ENCODE measurements at regions not wholly inside any gene's neighbourhood (a gene's known extent, or its start where the extent isn't known, plus 50 kb on each side); places are given as distances from the start of the nearest gene placed in this dataset.

DNA sequence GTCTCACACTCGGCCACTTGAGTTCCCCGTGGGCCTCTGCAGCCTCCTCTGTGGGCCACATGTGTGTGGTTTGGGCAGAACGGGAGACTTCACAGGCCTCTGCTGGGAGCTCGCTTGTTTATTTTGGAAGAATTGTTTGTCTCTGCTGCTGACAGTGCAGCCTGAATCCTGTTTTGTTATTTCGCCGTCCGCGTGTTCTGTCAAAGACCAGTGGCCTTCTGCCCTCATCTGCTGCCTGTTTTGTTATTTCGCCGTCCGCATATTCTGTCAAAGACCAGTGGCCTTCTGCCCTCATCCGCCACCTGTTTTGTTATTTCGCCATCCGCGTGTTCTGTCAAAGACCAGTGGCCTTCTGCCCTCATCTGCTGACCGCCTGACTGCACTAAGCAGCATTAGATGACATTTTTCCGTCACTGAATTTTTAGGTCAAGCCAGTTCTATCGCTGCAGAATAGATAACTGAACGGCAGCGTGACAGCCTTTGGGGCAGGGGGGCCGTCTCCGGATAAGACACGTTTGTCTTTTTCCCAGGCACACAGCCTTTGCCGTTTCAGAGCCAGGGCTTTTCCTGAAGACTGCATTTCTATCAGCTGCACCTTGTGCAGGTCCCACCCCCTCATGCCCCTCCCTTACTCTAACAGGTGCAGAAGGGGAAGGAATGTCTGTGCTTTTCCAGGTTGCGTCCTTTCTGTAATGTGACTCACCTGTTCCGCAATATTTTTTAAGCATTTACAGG lies 158.5 kb upstream of the AFDN start (continued):
- TF ChIP-seq, protein P1, sequence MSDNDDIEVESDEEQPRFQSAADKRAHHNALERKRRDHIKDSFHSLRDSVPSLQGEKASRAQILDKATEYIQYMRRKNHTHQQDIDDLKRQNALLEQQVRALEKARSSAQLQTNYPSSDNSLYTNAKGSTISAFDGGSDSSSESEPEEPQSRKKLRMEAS (IDR thresholded peaks at IDR 0.05) = no peak
- peak; percentile 99 for TF ChIP-seq ZNF747 (CRISPR knock-in tag; IDR thresholded peaks at IDR 0.05; ENCODE audit: borderline replicate concordance)
- TF ChIP-seq MIER3 (CRISPR knock-in tag; IDR thresholded peaks at IDR 0.05; ENCODE audit: borderline replicate concordance) = peak; percentile 86; the same call in 1 of the 2 replicates
- peak; percentile 91 for TF ChIP-seq NR2C2 (CRISPR knock-in tag; IDR thresholded peaks at IDR 0.05; ENCODE audit: borderline replicate concordance)
- TF ChIP-seq TOPORS (CRISPR knock-in tag; IDR thresholded peaks at IDR 0.05) = peak; percentile 97
- TF ChIP-seq, protein P2, sequence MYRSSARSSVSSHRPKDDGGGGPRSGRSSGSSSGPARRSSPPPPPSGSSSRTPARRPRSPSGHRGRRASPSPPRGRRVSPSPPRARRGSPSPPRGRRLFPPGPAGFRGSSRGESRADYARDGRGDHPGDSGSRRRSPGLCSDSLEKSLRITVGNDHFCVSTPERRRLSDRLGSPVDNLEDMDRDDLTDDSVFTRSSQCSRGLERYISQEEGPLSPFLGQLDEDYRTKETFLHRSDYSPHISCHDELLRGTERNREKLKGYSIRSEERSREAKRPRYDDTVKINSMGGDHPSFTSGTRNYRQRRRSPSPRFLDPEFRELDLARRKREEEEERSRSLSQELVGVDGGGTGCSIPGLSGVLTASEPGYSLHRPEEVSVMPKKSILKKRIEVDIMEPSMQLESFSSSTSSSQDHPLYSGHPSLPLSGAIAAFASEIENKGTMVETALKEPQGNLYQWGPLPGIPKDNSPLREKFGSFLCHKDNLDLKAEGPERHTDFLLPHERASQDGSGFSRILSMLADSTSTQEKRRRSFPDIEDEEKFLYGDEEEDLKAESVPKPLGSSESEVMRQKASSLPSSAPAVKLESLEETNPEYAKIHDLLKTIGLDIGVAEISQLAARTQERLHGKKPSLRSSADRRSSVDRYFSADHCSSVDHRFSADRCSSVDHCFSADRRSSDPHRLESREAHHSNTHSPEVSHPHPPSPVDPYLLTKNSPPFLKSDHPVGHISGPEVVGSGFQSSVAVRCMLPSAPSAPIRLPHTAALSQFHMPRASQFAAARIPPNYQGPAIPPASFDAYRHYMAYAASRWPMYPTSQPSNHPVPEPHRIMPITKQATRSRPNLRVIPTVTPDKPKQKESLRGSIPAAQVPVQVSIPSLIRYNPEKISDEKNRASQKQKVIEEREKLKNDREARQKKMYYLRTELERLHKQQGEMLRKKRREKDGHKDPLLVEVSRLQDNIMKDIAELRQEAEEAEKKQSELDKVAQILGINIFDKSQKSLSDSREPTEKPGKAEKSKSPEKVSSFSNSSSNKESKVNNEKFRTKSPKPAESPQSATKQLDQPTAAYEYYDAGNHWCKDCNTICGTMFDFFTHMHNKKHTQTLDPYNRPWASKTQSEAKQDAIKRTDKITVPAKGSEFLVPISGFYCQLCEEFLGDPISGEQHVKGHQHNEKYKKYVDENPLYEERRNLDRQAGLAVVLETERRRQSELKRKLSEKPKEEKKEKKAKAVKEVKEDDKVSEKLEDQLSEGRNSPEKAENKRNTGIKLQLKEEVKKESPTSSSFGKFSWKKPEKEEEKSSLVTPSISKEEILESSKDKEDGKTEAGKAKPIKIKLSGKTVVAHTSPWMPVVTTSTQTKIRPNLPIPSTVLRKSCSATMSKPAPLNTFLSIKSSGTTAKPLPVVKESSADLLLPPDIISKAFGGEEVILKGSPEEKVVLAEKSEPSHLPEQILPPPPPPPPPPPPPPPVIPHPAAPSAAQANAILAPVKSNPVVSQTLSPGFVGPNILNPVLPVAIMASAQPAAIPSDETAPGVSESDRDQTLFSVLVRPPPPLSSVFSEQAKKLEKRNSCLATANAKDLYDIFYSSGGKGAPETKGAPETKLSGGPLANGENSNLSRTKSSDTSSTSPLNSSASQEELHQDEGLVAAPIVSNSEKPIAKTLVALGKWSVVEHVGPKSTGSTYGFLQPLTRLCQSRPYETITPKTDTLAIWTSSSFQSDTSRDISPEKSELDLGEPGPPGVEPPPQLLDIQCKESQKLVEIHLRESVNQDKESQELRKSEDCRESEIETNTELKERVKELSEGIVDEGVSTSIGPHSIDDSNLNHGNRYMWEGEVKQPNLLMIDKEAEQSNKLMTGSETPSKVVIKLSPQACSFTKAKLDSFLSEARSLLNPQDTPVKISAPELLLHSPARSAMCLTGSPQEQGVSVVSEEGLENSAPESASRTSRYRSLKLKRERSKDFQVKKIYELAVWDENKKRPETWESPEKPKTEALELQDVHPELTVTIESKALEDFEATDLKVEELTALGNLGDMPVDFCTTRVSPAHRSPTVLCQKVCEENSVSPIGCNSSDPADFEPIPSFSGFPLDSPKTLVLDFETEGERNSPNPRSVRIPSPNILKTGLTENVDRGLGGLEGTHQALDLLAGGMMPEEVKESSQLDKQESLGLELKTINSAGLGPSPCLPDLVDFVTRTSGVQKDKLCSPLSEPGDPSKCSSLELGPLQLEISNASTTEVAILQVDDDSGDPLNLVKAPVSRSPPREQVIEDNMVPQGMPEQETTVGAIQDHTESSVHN (CRISPR knock-in tag; IDR thresholded peaks at IDR 0.05) = peak; percentile 66; the same call in 1 of the 2 replicates
- no peak for TF ChIP-seq IKZF1 (IDR thresholded peaks at IDR 0.05)
- no peak for TF ChIP-seq ZNF660 (CRISPR knock-in tag; IDR thresholded peaks at IDR 0.05; ENCODE audit: borderline replicate concordance, low read depth)
- TF ChIP-seq JUND (CRISPR knock-in tag; IDR thresholded peaks at IDR 0.05) = peak; percentile 84
- peak; percentile 14 for TF ChIP-seq PRPF4 (IDR thresholded peaks at IDR 0.05; ENCODE audit: low read depth, low read length, poor library complexity, severe bottlenecking)
- TF ChIP-seq, protein P3, sequence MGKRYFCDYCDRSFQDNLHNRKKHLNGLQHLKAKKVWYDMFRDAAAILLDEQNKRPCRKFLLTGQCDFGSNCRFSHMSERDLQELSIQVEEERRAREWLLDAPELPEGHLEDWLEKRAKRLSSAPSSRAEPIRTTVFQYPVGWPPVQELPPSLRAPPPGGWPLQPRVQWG (CRISPR knock-in tag; IDR thresholded peaks at IDR 0.05; ENCODE audit: borderline replicate concordance, low read depth) = no peak
- TF ChIP-seq, protein P4, sequence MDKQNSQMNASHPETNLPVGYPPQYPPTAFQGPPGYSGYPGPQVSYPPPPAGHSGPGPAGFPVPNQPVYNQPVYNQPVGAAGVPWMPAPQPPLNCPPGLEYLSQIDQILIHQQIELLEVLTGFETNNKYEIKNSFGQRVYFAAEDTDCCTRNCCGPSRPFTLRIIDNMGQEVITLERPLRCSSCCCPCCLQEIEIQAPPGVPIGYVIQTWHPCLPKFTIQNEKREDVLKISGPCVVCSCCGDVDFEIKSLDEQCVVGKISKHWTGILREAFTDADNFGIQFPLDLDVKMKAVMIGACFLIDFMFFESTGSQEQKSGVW (CRISPR knock-in tag; IDR thresholded peaks at IDR 0.05; ENCODE audit: borderline replicate concordance) = no peak
- TF ChIP-seq, protein P5, sequence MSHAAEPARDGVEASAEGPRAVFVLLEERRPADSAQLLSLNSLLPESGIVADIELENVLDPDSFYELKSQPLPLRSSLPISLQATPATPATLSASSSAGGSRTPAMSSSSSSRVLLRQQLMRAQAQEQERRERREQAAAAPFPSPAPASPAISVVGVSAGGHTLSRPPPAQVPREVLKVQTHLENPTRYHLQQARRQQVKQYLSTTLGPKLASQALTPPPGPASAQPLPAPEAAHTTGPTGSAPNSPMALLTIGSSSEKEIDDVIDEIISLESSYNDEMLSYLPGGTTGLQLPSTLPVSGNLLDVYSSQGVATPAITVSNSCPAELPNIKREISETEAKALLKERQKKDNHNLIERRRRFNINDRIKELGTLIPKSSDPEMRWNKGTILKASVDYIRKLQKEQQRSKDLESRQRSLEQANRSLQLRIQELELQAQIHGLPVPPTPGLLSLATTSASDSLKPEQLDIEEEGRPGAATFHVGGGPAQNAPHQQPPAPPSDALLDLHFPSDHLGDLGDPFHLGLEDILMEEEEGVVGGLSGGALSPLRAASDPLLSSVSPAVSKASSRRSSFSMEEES (CRISPR knock-in tag; IDR thresholded peaks at IDR 0.05) = peak; percentile 97
- TF ChIP-seq RFXANK (CRISPR knock-in tag; IDR thresholded peaks at IDR 0.05) = 0 out of 2 replicates have a peak, but pooled peaks have one; percentile 68
- TF ChIP-seq CENPX (CRISPR knock-in tag; IDR thresholded peaks at IDR 0.05) = no peak
- TF ChIP-seq CCAR2 (optimal IDR thresholded peaks at IDR 0.05; ENCODE audit: low read depth, low read length) = peak; percentile 67
